ENCODE measurements at regions not wholly inside any gene's neighbourhood (a gene's known extent, or its start where the extent isn't known, plus 50 kb on each side); places are given as distances from the start of the nearest gene placed in this dataset.

DNA sequence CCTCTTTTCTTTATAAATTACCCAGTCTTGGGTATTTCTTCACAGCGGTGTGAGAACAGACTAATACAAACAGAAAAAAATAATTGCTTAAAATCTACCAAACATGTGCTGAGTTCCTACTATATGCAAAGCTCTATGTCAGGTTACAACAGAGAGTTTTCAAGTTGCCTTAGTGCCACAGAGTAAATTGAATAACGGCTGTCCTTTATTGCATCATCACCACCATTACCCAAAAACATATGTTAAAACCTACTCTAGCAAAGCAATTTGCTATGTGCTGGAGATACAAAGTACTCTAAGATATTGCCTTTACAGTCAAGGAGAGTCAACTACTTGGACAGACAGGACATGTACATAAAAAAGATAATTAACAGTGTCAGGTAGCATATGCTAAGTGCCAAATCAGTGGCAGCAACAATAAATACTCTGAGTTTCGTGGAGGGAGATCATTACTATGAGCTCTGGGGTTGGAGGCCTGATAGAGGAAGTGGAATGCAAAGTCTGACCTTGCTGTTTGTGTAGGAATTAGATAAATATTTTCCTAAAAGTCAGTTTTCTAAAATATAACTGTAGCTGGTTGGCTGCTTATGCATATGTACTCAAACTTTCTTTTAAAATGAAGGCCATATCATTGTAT lies 1058.7 kb upstream of the WWC1 start:
- TF ChIP-seq YY1 (IDR thresholded peaks at IDR 0.05) (no peak), JUND (IDR thresholded peaks at IDR 0.05) (no peak), GABPA (IDR thresholded peaks at IDR 0.05 in 1 of 2, conservative IDR thresholded peaks at IDR 0.05 in 1 of 2) (no peak)
- TF ChIP-seq, protein P1, sequence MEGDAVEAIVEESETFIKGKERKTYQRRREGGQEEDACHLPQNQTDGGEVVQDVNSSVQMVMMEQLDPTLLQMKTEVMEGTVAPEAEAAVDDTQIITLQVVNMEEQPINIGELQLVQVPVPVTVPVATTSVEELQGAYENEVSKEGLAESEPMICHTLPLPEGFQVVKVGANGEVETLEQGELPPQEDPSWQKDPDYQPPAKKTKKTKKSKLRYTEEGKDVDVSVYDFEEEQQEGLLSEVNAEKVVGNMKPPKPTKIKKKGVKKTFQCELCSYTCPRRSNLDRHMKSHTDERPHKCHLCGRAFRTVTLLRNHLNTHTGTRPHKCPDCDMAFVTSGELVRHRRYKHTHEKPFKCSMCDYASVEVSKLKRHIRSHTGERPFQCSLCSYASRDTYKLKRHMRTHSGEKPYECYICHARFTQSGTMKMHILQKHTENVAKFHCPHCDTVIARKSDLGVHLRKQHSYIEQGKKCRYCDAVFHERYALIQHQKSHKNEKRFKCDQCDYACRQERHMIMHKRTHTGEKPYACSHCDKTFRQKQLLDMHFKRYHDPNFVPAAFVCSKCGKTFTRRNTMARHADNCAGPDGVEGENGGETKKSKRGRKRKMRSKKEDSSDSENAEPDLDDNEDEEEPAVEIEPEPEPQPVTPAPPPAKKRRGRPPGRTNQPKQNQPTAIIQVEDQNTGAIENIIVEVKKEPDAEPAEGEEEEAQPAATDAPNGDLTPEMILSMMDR (IDR thresholded peaks at IDR 0.05; ENCODE audit: low read depth, low read length, missing input control): no peak
- TF ChIP-seq, protein P2, sequence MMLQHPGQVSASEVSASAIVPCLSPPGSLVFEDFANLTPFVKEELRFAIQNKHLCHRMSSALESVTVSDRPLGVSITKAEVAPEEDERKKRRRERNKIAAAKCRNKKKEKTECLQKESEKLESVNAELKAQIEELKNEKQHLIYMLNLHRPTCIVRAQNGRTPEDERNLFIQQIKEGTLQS (IDR thresholded peaks at IDR 0.05): no peak
- TF ChIP-seq, protein P3, sequence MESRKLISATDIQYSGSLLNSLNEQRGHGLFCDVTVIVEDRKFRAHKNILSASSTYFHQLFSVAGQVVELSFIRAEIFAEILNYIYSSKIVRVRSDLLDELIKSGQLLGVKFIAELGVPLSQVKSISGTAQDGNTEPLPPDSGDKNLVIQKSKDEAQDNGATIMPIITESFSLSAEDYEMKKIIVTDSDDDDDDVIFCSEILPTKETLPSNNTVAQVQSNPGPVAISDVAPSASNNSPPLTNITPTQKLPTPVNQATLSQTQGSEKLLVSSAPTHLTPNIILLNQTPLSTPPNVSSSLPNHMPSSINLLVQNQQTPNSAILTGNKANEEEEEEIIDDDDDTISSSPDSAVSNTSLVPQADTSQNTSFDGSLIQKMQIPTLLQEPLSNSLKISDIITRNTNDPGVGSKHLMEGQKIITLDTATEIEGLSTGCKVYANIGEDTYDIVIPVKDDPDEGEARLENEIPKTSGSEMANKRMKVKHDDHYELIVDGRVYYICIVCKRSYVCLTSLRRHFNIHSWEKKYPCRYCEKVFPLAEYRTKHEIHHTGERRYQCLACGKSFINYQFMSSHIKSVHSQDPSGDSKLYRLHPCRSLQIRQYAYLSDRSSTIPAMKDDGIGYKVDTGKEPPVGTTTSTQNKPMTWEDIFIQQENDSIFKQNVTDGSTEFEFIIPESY (IDR thresholded peaks at IDR 0.05): no peak

Data from liver (tissue), 3 donors.